Prostate gland (tissue), 2 donors: ENCODE measurements at regions not wholly inside any gene's neighbourhood (a gene's known extent, or its start where the extent isn't known, plus 50 kb on each side); places are given as distances from the start of the nearest gene placed in this dataset.

Experiments
- CTCF ChIP-seq, 4 experiments: fragments of 200-600 bp in 2 of 4; fragments of 450-650 bp in 2 of 4; sonication (generic) in 2 of 4; IDR thresholded peaks; 1 replicate in 3 of 4; 2 replicates in 1 of 4; pipeline ENCODE4 v1.5.1; 2016 to 2019; ENCODE audit warnings: antibody characterized with exemption in 4 of 4, mild to moderate bottlenecking in 2 of 4, moderate library complexity in 2 of 4
- POLR2A ChIP-seq: fragments of 450-650 bp; IDR thresholded peaks from one replicate; pipeline ENCODE4 v1.6.1; 2016; ENCODE audit warnings: antibody characterized with exemption, mild to moderate bottlenecking

- TF ChIP-seq CTCF (IDR thresholded peaks at IDR 0.05) (no peak), POLR2A (no peak)
Observed at GRCh38 chr1:14522926-14523241, 75.6 kb upstream of the KAZN start.
